Heart right ventricle (tissue), 16 donors: ENCODE measurements at regions not wholly inside any gene's neighbourhood (a gene's known extent, or its start where the extent isn't known, plus 50 kb on each side); places are given as distances from the start of the nearest gene placed in this dataset.

ENCODE experiments used
- ATAC-seq, 8 donors: fragments of 200-7000 bp; cut with Tn5 transposase; one replicate each; pipeline ENCODE4 v1.9.1; 2020; ENCODE audit warnings: mild to moderate bottlenecking in 8 of 8, moderate library complexity in 8 of 8, moderate number of reproducible peaks in 1 of 8
- DNase-seq, 2 donors: peaks; one replicate each; pipeline ENCODE4 v3.0.0-alpha.2; 2020
- H3K27ac ChIP-seq, 10 donors: fragments of 200-600 bp; sonication (generic) in 2 of 10; one replicate each; pipeline versions ENCODE4 v1.5.0 to v1.8.0; 2020 to 2022; ENCODE audit warnings: mild to moderate bottlenecking in 3 of 10
- H3K27me3 ChIP-seq, 7 donors: fragments of 200-600 bp; one replicate each; pipeline ENCODE4 v1.8.0; 2021 to 2022; ENCODE audit warnings: mild to moderate bottlenecking in 2 of 7
- H3K36me3 ChIP-seq, 9 donors: fragments of 200-600 bp; sonication (generic) in 1 of 9; one replicate each; pipeline versions ENCODE4 v1.5.0 to v1.8.0; 2020 to 2022; ENCODE audit warnings: mild to moderate bottlenecking in 2 of 9
- H3K4me1 ChIP-seq, 9 donors: fragments of 200-600 bp; sonication (generic) in 1 of 9; one replicate each; pipeline versions ENCODE4 v1.5.0 to v1.8.0; 2020 to 2022; ENCODE audit warnings: mild to moderate bottlenecking in 4 of 9
- H3K4me3 ChIP-seq, 10 donors: fragments of 200-600 bp; sonication (generic) in 2 of 10; one replicate each; pipeline versions ENCODE4 v1.5.0 to v1.8.0; 2020 to 2022; ENCODE audit warnings: mild to moderate bottlenecking in 7 of 10, moderate library complexity in 2 of 10
- H3K9me3 ChIP-seq, 11 donors: fragments of 200-600 bp in 10 of 11; sonication (generic) in 2 of 11; one replicate each; pipeline versions ENCODE4 v1.5.0 to v1.8.0; 2013 to 2022; ENCODE audit warnings: mild to moderate bottlenecking in 2 of 11, control low read depth in 1 of 11, moderate library complexity in 1 of 11
- WGBS, 2 donors: extraction: QIAGEN DNeasy Blood & Tissue Kit; methylation state at CpG; one replicate each; pipeline ENCODE4 v1.1.7; 2013; ENCODE audit warnings: inconsistent platforms in 1 of 2; 5-methylcytosine and 5-hydroxymethylcytosine counted together
- intact Hi-C, 10 donors: fragments of 100-400 bp; cut with DNase I; formaldehyde crosslinking; loops; one replicate each; pipeline versions ENCODE4 v1.11.1 to v1.14.2; 2022
- TF ChIP-seq, protein P1 (sequence below), 9 donors: fragments of 200-600 bp; sonication (generic) in 2 of 9; IDR thresholded peaks; one replicate each; pipeline versions ENCODE4 v1.5.0 to v1.8.0; 2021 to 2022; ENCODE audit warnings: antibody characterized with exemption in 9 of 9, mild to moderate bottlenecking in 5 of 9, moderate library complexity in 1 of 9
- donor health status: Arrhythmogenic right ventricular cardiomyopathy.
- donor health status: ischemic (EF 13 %, LVEDD 7.1; RV severe dilation, severe dysfunction).
- donor health status: healthy with polysubstance abuse.
- donor health status: DM: no; HTN: yes; CAD: no.
- donor health status: DM: no; HTN: no; CAD: no.
- donor health status: ischemic (EF 25% LVEDD 6.9; RV normal size, moderate dysfunction).
- donor health status: ischemic (EF 25% LVEDD 5.7; RV mildly dilated, moderate dysfunction).
- donor health status: healthy.
- donor health status: DM: yes; HTN: yes; CAD: no.
- donor health status: Ischemic cardiomyopathy.
- donor health status: ischemic (EF 35%, LVEDD 5.7; RV mildly dilated, moderate dysfunction).
- donor health status: nonischemic (EF 11% LVEDD 7.7; RV severe dilation, severe dysfunction).
- donor health status: DM: yes; HTN: yes; CAD: no.
- donor health status: PGD.
- donor health status: ischemic (EF 29% LVEDD 5.4; RV normal size, mild dysfunction).
- donor health status: nonischemic (EF 23%, LVEDD 6.1; RV moderate dilation, normal function).

DNA sequence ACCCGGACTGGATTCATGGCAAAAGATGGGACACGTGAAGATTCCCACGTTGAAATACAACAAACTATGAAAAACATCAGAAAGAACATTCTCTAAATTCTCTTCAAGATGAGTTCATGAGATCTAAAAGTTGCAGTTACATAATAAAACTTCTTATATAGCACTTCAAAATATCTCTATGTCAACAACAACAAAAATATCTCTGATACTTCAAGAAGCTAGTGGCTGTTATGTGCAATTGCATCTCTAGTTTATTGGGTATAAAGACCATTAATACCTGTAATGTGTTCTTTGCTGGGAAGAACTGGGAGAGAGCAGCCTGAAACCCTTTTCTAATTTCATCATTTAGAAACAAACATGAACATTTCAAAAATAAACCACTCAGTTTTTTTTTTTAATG is 69.2 kb upstream of the RGS6 start:
- 75 to 86% methylated on average over 3 of the region's 3 CpGs for WGBS, 2 donors
- intact Hi-C loops = no loop called here
- DNase-seq (no peak), ATAC-seq (no peak)
- no peak overlapping the region for H3K4me3 ChIP-seq
- H3K36me3 ChIP-seq = no peaks in the 10 kb centered on the region
- H3K27me3 ChIP-seq = no peaks in the 10 kb centered on the region
- H3K4me1 ChIP-seq = no peaks in the 10 kb centered on the region
- TF ChIP-seq, protein P1, sequence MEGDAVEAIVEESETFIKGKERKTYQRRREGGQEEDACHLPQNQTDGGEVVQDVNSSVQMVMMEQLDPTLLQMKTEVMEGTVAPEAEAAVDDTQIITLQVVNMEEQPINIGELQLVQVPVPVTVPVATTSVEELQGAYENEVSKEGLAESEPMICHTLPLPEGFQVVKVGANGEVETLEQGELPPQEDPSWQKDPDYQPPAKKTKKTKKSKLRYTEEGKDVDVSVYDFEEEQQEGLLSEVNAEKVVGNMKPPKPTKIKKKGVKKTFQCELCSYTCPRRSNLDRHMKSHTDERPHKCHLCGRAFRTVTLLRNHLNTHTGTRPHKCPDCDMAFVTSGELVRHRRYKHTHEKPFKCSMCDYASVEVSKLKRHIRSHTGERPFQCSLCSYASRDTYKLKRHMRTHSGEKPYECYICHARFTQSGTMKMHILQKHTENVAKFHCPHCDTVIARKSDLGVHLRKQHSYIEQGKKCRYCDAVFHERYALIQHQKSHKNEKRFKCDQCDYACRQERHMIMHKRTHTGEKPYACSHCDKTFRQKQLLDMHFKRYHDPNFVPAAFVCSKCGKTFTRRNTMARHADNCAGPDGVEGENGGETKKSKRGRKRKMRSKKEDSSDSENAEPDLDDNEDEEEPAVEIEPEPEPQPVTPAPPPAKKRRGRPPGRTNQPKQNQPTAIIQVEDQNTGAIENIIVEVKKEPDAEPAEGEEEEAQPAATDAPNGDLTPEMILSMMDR (IDR thresholded peaks at IDR 0.05) = peak in 3 of 9 donors; percentile 3 to 25 (median 13)
- H3K9me3 ChIP-seq = peaks cover 0 to 13% (median 0%) of the 10 kb centered on the region in 11 donors
- H3K27ac ChIP-seq = no peak overlapping the region

DNA sequence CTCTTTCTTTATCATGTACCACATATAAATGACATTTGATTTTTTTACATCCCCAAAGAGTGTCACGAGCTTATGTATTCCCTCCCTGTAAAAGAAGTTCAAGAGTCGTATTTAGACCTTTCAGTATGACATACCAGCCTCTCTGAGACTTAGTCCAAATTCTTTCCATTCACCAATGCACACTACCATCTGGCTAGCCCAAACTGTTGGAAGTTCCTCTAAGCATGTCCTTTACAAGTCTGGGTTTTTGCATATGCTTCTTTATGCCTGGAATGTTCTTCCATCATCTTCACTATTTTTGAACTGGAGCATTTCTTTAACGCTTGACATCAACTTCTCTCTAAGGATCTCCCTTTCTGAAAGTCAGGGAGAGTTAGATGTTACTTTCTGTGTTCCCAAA is 68.5 kb upstream of the RGS6 start:
- no peaks in the 10 kb centered on the region for H3K4me1 ChIP-seq
- WGBS, 2 donors = 75 to 78% methylated on average over 3 of the region's 3 CpGs
- H3K9me3 ChIP-seq = peaks cover 0 to 12% (median 0%) of the 10 kb centered on the region in 11 donors
- no peaks in the 10 kb centered on the region for H3K36me3 ChIP-seq
- DNase-seq (no peak), ATAC-seq (no peak)
- H3K27ac ChIP-seq = peak overlapping the region in 1 of 10 donors; percentile 25
- TF ChIP-seq, protein P1 (IDR thresholded peaks at IDR 0.05) = no peak
- no peak overlapping the region for H3K4me3 ChIP-seq
- no peaks in the 10 kb centered on the region for H3K27me3 ChIP-seq
- intact Hi-C loops = no loop called here
